Ramos (cell line): ENCODE measurements at regions not wholly inside any gene's neighbourhood (a gene's known extent, or its start where the extent isn't known, plus 50 kb on each side); places are given as distances from the start of the nearest gene placed in this dataset.

Source experiments
- in situ Hi-C: fragments of 300-500 bp; cut with MboI; formaldehyde crosslinking; loops from one replicate; pipeline ENCODE4 v1.14.3; 2022; ENCODE audit warnings: low sequenced_read_pairs; ENCODE audit not compliant: unreplicated experiment

DNA sequence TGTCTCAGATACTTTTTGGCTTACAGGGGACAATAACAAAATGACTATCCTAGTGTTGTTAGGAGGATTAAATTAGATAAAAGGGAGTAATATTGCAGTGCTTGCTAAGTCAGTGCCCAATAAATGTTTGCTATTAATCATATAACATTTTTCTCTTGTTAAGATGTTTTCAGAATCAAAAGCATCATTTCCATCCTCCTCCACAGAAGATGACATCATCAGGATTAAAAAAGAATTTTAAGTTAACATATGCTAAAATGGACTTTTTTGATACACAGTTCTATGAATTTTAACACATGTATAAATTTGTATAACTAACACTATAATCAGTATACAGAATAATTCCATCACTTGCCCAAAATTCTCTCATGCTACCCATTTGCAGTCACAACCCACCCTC is 492.6 kb downstream of the GRIN2A start:
- in situ Hi-C loops = no loop called here

DNA sequence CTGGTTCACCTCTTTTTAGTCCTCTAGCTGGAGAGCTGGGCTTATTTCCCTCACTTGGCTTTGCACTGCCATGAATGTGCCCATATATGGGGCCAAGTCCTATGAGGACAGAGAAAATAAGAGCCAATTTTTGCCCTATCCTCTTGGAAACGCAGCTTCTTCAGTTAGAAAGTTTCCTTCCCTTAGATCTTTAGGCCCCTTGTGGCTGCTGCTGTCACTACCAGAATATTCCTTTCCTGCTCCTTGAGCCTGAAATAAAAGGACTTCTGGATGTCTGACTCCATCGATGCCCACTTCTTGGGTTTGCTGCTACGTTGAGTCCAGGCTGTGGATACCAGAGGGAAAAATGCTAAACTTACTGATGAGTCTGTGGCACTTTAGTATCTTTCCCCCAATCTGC is 487.1 kb downstream of the GRIN2A start:
- in situ Hi-C loops = no loop called here
